GM13976 (cell line): ENCODE measurements at regions not wholly inside any gene's neighbourhood (a gene's known extent, or its start where the extent isn't known, plus 50 kb on each side); places are given as distances from the start of the nearest gene placed in this dataset.
"Not testable (repeated sequence)": the region's sequence is repeated elsewhere in the genome, so short reads cannot be mapped to it uniquely, and the experiment has no call there.

Experiments
- DNase-seq: peaks from one replicate; pipeline ENCODE4 v3.0.0; 2012; ENCODE audit warnings: low spot score
- CTCF ChIP-seq: IDR thresholded peaks from 2 replicates; pipeline ENCODE4 v1.5.1; 2012; ENCODE audit warnings: borderline replicate concordance, mild to moderate bottlenecking; ENCODE audit not compliant: insufficient read depth; ENCODE audit errors: extremely low read depth, missing control alignments, control extremely low read depth
- in situ Hi-C: fragments of 300-500 bp; cut with MboI; formaldehyde crosslinking; loops from one replicate; pipeline ENCODE4 v1.12.0; 2022; ENCODE audit warnings: low sequenced_read_pairs, mixed read lengths, inconsistent platforms; ENCODE audit not compliant: unreplicated experiment

DNA sequence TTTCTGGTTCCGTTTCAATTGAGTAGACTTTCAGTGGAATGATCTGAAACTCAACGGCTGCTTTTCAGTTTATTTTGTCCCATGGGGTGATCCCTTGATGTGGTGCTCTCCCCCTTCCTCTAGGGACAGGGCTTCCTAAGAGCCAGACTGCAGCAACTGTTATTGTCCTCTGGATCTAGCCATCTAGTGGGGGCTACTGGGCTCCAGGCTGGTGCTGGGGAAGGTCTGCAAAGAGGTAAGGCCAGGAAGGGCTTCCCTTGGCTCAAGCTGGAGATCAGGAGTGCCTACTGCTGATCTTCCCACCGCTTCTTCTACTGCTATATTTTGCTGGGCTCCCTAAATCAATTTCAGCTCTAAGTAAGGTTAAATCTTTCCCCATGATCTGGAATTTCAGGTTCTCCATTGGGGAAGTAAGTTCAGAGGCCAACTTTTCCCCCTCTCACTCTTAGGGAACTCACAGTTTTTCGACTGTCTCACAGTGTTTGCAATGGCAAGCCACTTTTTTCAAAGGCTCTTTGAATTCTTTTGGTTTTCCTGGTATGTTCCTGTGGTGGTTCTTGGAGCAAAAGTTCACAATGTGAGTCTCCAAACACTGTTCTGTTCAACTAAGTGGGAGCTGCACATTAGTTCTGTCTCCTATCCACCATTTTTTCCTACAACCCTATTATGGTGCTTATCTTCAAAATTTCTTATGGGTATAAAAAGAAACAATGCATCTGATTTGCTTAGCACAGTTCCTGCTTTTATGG, 286.2 kb upstream of the EXOC2 start:
- in situ Hi-C loops, result no loop called here
- TF ChIP-seq CTCF, result no peak
- DNase-seq, result no peak

DNA sequence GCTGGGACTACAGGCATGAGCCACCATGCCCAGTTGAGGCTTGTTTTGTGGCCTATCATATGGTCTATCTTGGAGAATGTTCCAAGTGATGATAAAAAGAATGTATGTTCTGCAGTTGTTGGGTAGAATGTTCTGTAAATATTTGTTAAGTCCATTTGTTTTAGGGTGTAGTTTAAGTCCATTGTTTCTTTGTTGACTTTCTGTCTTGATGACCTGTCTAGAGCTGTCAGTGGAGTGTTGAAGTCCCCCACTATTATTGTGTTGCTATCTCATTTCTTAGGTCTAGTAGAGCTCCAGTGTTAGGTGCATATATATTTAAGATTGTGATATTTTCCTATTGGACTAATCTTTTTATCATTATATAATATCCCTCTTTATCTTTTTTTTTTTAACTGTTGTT, 284.3 kb upstream of the EXOC2 start:
- not testable (repeated sequence) for DNase-seq

GRCh38 chr6:971981-972640, 279.2 kb upstream of the EXOC2 start:
- in situ Hi-C loops, result no loop called here
- DNase-seq, result no peak
- TF ChIP-seq CTCF, result no peak

More for the DNA sequence above, 284.3 kb upstream of the EXOC2 start:
- in situ Hi-C loops, result not testable (repeated sequence)

DNA sequence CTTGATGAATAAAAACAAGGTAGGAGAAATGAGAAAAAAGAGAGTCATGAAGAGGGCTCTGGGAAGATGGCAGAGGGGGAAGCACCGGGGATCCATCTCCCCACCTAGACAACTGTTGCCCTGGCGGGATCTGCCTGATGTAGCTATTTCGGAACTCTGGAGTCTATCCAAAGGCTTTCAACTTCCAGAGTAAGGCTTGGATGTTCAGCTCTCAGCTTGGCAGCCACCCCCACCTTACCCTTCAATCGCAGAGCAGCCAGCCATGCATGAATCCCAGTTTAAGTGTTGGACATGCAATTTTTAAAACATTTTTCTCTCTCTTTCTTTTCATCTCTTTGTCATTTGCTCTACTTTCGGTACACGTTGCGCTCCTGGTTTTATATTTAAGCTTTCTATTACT, 275.9 kb upstream of the EXOC2 start:
- in situ Hi-C loops, result no loop called here
- no peak for DNase-seq
- TF ChIP-seq CTCF, result no peak

DNA sequence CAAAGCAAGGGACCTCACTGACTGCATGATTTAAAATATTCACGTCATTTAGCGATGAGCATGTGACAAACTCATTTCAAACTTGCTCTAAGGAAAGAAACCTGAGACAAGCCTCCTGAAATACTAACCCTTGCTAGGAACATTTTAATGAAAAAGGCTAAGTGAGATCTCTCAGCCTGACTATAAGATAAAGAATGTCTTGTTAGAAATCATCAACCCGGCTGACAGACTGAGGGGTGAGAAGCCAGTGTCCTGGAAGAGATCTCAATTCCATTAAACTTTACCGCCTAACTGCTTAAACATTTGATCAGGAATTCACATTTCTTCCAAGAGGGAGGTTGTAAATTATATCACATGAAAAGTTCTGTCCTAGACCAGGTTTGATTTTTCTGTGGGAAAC, 274.8 kb upstream of the EXOC2 start:
- no peak for DNase-seq
- in situ Hi-C loops, result no loop called here
- no peak for TF ChIP-seq CTCF

DNA sequence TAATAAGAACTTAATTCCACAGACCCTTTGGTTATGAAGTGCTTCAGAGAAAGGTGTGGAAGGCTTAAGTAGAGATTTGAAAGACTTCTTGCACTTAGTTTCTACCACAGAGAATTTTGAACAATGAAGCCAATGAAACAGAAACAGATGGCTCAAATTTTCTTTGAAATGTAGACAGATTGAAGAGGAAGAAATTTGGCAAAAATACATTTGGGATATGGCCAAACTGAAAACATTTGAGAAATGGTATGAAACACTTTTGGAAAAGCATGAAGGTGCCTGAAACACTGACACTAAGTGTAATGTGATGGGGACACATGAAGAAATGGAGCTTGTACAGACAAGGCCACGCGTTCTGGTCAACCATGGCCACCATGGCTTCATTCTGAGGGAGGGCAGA, 272.4 kb upstream of the EXOC2 start:
- TF ChIP-seq CTCF, result no peak
- no peak for DNase-seq
- in situ Hi-C loops, result no loop called here

DNA sequence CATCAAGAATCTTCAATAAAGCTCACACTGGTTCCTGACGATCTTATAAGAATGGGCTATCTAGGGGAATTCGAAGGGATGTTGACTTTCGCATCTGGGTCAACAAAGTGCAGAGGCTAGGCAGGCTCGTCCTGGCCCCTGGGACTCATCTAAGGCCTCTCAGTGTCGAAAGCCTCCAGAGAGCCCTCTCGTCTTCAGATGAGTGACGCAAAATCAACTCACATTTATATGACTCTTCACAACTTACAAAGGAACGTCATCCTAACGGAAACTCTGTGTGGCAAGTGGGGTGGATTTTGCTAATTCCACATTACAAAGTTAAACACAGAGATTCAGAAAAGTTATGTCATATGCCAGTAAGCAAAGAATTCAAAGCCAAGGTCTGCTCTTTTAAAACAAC, 270.5 kb upstream of the EXOC2 start:
- no peak for DNase-seq
- TF ChIP-seq CTCF, result no peak
- in situ Hi-C loops, result no loop called here
